Pancreas (tissue), 10 donors: ENCODE measurements at regions not wholly inside any gene's neighbourhood (a gene's known extent, or its start where the extent isn't known, plus 50 kb on each side); places are given as distances from the start of the nearest gene placed in this dataset.
A peak's percentile ranks its signal among the peaks of the same experiment; 100 is the strongest.

ENCODE experiments used
- ATAC-seq, 4 donors: fragments of 200-7000 bp; cut with Tn5 transposase; one replicate each; pipeline versions ENCODE4 v1.8.0 to v1.9.1; 2020; ENCODE audit warnings: mild to moderate bottlenecking in 4 of 4, moderate library complexity in 4 of 4
- DNase-seq, 6 donors: peaks; one replicate each; pipeline ENCODE4 v3.0.0-alpha.2; 2020
- FAIRE-seq: peaks from 2 replicates; lab custom pipeline; 2012; peaks lifted over from hg19 to GRCh38; lab: Jason Lieb, UNC
- H3K27ac ChIP-seq, 4 donors: fragments of 200-600 bp; sonication (generic); 1 replicate in 3 of 4; 2 replicates in 1 of 4; pipeline versions ENCODE4 v1.5.0 to v1.8.0; 2020
- H3K27me3 ChIP-seq, 4 donors: fragments of 200-600 bp; one replicate each; pipeline ENCODE4 v1.8.0; 2021
- H3K36me3 ChIP-seq, 3 donors: fragments of 200-600 bp; sonication (generic) in 1 of 3; one replicate each; pipeline versions ENCODE4 v1.5.0 to v1.8.0; 2020 to 2021
- H3K4me1 ChIP-seq, 3 donors: fragments of 200-600 bp; one replicate each; pipeline ENCODE4 v1.8.0; 2021
- H3K4me3 ChIP-seq, 4 donors: fragments of 200-600 bp; sonication (generic) in 2 of 4; one replicate each; pipeline versions ENCODE4 v1.5.0 to v1.8.0; 2020 to 2021
- H3K9me3 ChIP-seq, 4 donors: fragments of 200-600 bp; one replicate each; pipeline ENCODE4 v1.8.0; 2021
- WGBS, 2 donors: extraction: QIAGEN DNeasy Blood & Tissue Kit; methylation state at CpG; one replicate each; pipeline ENCODE4 v1.1.7; 2013; 5-methylcytosine and 5-hydroxymethylcytosine counted together
- intact Hi-C, 3 donors: fragments of 100-400 bp; cut with DNase I; formaldehyde crosslinking; loops; one replicate each; pipeline versions ENCODE4 v1.11.1 to v1.14.2; 2022
- TF ChIP-seq, protein P1 (sequence below), 4 donors: fragments of 200-600 bp; sonication (generic) in 3 of 4; IDR thresholded peaks; one replicate each; pipeline versions ENCODE4 v1.5.0 to v1.8.0; 2021; ENCODE audit warnings: antibody characterized with exemption in 4 of 4
- donor health status: healthy with polysubstance abuse.
- donor health status: DM: no; HTN: no; CAD: no; lungs with moderate emphysema.
- donor health status: DM: no; HTN: no; CAD: no.
- donor health status: control.
- donor health status: control.
- donor health status: Bipolar disorder and iron deficiency.
- donor health status: DM: yes; HTN: yes; CAD: no.
- donor health status: DM: no; HTN: no; CAD: no.
- donor health status: DM: no; HTN: no; CAD: no.
- donor health status: DM: yes; HTN: yes; CAD: no.

DNA sequence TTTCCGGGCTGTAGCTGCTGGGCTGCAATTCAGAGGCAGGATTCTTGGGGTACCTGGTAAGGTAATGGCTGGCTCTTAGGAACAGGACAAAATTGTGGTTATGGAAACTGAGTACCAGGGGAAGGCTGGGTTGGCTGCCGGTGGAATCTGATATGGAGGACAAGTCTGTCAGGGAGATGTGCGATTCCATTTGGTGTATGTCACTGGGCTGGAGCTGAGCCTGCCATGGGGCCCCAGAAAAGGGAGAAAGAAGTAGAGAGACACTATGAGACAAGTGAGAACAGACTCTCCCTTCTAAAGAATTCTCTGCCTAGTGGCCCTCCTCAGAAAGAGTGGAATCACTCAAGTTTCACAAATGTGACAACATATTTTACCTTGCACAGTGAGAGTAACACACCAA is 368.2 kb upstream of the ROPN1 start:
- WGBS, 2 donors = 82% methylated on average over 3 of the region's 3 CpGs
- intact Hi-C loops = no loop called here

DNA sequence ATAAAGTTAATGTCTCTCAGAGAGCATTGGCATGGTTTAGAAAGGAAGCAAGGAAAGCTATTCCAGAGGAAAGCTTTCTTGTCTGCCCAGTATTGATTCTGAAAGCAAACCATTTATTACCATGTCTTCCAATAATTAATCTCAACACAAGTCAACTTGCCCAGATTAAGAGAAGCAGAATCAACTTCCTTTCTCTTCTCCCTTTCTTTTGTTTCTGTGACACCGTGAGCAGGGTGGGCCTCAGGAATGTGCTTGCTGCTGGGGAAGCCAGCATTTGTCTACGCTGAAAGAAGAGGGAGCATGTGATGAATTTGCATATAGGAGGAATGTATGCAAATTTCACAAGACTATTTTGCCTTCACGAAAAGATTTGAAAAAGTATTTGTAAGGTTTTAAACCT is 368.6 kb upstream of the ROPN1 start:
- FAIRE-seq = no peak
- intact Hi-C loops = no loop called here
- Histone ChIP-seq H3K27me3 (no peaks in the 10 kb centered on the region), H3K9me3 (no peaks in the 10 kb centered on the region), H3K36me3 (no peaks in the 10 kb centered on the region), H3K4me3 (no peak overlapping the region), H3K4me1 (peaks cover 0 to 3% (median 0%) of the 10 kb centered on the region in 3 donors), H3K27ac (peak overlapping the region in 1 of 4 donors; percentile 3)
- TF ChIP-seq, protein P1, sequence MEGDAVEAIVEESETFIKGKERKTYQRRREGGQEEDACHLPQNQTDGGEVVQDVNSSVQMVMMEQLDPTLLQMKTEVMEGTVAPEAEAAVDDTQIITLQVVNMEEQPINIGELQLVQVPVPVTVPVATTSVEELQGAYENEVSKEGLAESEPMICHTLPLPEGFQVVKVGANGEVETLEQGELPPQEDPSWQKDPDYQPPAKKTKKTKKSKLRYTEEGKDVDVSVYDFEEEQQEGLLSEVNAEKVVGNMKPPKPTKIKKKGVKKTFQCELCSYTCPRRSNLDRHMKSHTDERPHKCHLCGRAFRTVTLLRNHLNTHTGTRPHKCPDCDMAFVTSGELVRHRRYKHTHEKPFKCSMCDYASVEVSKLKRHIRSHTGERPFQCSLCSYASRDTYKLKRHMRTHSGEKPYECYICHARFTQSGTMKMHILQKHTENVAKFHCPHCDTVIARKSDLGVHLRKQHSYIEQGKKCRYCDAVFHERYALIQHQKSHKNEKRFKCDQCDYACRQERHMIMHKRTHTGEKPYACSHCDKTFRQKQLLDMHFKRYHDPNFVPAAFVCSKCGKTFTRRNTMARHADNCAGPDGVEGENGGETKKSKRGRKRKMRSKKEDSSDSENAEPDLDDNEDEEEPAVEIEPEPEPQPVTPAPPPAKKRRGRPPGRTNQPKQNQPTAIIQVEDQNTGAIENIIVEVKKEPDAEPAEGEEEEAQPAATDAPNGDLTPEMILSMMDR (IDR thresholded peaks at IDR 0.05) = no peak
- ATAC-seq = peak in 1 of 4 donors; percentile 9
- no peak for DNase-seq
- 65 to 68% methylated on average over 3 of the region's 3 CpGs for WGBS, 2 donors

More for the DNA sequence above, 368.2 kb upstream of the ROPN1 start:
- FAIRE-seq = no peak
- Histone ChIP-seq H3K27ac (no peak overlapping the region), H3K27me3 (no peaks in the 10 kb centered on the region), H3K4me3 (no peak overlapping the region), H3K9me3 (no peaks in the 10 kb centered on the region), H3K36me3 (no peaks in the 10 kb centered on the region), H3K4me1 (peaks cover 0 to 3% (median 0%) of the 10 kb centered on the region in 3 donors)
- TF ChIP-seq, protein P1 (IDR thresholded peaks at IDR 0.05) = no peak
- no peak for DNase-seq
- no peak for ATAC-seq

DNA sequence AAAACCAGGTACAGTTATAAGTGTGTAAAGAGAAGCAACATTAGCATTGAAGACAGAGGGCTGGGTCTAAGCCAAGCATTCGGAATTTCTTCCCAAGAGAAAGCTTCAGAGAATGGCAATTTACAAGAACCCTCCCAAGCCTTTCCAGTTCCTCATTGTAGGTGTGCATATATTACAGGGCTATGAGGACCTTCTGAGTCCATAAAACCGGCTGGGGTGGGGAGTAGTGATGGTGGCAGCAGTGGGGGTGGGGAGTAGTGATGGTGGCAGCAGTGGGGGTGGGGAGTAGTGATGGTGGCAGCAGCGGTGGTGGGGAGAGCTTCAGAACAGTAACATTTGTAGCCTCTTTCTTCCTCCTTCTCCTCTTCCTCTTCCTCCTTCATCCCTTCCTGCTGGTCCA is 368.7 kb upstream of the UMPS start:
- ATAC-seq (no peak), DNase-seq (no peak), FAIRE-seq (no peak)
- TF ChIP-seq, protein P1 (IDR thresholded peaks at IDR 0.05) = no peak
- Histone ChIP-seq H3K4me3 (no peak overlapping the region), H3K27me3 (no peaks in the 10 kb centered on the region), H3K27ac (no peak overlapping the region), H3K4me1 (peaks cover 0 to 3% (median 0%) of the 10 kb centered on the region in 3 donors), H3K36me3 (no peaks in the 10 kb centered on the region), H3K9me3 (no peaks in the 10 kb centered on the region)
- 88 to 92% methylated on average over 3 of the region's 3 CpGs for WGBS, 2 donors
- intact Hi-C loops = no loop called here

DNA sequence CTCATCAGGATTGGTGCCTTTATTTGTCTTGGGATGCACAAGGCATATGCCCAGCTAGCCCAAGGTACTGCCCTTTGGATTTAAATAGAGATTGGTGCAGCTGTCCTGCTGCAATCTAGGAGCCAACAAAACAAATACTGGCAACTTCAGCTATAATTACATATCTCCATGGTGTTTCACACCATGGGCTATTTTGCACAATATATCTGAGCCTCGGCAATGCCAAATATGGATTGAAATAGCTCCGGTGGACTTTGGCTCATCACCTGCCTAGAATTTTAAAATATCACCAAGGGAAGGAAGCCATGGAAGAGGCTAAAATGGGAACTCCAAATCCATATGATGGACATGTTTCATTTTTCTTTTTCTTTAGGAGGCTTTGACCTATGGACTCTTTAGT is 367.8 kb upstream of the UMPS start:
- H3K27me3 ChIP-seq = no peaks in the 10 kb centered on the region
- DNase-seq (no peak), ATAC-seq (no peak), FAIRE-seq (no peak)
- TF ChIP-seq, protein P1 (IDR thresholded peaks at IDR 0.05) = no peak
- intact Hi-C loops = no loop called here
- no peaks in the 10 kb centered on the region for H3K36me3 ChIP-seq
- no peak overlapping the region for H3K4me3 ChIP-seq
- peaks cover 0 to 3% (median 0%) of the 10 kb centered on the region in 3 donors for H3K4me1 ChIP-seq
- WGBS, 2 donors = 18 to 24% methylated on average over 2 of the region's 2 CpGs
- no peak overlapping the region for H3K27ac ChIP-seq
- H3K9me3 ChIP-seq = no peaks in the 10 kb centered on the region

DNA sequence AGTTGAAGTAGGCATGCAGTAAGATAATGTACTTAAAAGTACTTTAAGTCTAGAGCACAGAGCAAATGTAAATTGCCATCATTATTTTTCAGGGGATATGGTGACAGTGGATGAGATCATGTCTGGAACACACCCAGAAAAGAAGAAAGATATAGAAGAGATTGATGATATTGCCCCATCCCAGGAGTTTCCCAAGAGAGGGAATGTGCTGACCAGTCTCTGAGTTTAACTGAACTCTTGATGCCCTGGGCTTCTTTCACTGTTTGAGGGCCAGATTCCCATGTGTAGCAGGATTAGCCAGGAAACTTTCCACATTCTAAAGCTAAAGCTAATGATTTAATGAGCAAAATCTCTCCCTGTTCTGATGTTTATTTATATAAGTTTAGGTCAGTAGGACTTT is 366.8 kb upstream of the UMPS start:
- Histone ChIP-seq H3K4me1 (peaks cover 0 to 3% (median 0%) of the 10 kb centered on the region in 3 donors), H3K9me3 (no peaks in the 10 kb centered on the region), H3K27me3 (no peaks in the 10 kb centered on the region), H3K4me3 (no peak overlapping the region), H3K36me3 (no peaks in the 10 kb centered on the region), H3K27ac (no peak overlapping the region)
- FAIRE-seq (no peak), DNase-seq (no peak), ATAC-seq (peak in 1 of 4 donors; percentile 63)
- TF ChIP-seq, protein P1 (IDR thresholded peaks at IDR 0.05) = no peak
- intact Hi-C loops = no loop called here
